HUDEP-2 (cell line): ENCODE measurements at regions not wholly inside any gene's neighbourhood (a gene's known extent, or its start where the extent isn't known, plus 50 kb on each side); places are given as distances from the start of the nearest gene placed in this dataset.
"Not testable (repeated sequence)": the region's sequence is repeated elsewhere in the genome, so short reads cannot be mapped to it uniquely, and the experiment has no call there.

ENCODE experiments used
- DNase-seq, 76 experiments: peaks; one replicate each; lab custom pipeline; 2025; ENCODE audit not compliant: unreplicated experiment in 76 of 76; lab: John Stamatoyannopoulos, UW

DNA sequence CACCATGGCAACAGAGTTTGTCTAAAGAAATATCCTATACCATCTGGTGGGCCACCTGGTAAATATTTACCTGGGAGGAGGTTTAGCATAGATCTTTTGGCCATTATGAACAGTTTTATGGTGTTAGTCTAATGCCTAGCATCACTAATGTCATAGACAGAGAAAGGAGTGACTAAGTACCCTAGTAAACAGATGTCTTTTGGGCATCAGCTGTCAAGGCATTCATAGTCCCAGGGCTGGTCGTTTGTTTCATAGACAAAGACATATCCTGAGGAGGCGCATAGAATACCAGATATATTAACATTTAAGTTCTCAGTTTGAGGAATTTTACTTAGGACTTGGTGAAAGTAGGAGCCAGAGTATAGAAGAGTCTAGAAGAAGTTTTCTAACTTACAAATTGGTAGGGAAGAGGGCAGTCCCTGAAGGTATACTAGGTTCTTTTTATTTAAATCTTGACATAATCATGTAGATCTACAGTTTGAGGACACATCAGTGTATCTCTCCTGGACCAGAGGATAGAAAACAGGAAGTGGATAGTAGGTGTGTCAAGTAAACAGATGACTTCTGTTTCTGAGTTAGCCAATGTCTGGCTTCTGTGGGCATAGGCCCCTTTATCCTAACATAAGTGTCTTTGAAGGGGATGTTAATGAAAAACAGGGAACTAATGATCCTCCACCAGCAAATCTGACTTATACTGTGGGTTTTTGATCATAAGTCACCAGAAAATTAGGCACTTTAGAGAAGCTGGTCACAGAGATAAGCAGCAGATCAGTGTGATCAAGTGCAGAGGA is 105.0 kb upstream of the PRSS3 start:
- DNase-seq, result peak in 1 of 76 experiments; percentile 4

DNA sequence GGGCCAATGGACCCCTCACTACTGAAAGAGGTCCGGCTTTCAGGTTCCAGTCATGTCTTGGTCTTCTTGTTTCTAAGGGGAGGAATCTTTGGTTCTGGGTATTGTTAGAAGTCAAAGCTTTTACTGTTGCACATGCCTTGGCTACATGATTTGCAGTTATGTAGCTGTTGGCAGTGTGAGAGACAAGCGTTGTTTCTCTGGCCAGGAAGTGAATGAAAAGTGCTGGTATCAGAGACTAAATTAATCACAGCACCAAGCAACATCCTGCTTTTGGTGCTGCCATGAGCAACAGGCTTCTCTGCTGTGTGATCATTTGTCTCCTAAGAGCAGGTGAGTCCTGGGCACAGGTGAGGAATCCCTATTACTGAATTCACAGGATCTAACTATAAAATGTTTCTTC is 100.1 kb upstream of the PRSS3 start:
- DNase-seq, result no peak

DNA sequence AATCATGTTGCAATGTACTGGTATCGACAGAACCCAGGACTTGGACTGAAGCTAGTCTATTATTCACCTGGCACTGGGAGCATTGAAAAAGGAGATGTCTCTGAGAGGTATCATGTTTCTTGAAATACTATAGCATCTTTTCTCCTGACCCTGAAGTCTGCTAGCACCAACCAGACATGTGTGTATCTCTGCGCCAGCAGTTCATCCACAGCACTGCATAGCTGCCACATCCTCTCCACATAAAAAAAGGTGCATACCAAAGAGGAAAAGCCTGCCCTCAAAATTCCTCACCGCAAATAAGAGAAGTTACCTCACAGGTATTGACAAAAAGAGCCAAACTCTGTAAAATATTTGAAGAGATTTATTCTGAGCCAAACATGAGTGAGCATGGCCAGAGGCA is 99.5 kb upstream of the PRSS3 start:
- DNase-seq, result no peak

DNA sequence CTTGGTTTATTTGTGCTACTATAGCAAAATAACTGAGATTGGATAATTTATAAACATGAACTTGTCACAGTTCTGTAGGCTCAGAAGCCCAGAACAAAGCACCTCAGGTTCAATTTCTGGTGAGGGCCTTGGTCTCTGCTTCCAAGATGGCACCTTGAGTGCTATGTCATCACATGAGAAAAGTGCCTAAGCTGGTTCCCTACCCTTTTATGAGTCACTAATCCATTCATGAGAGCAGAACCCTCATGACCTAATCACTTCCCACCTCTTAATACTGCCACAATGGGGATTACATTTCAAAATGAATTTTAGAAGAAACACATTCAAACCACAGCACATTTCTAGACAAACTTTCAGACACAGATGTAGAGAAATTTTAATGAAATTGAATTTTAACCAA is 98.2 kb upstream of the PRSS3 start:
- no peak for DNase-seq

DNA sequence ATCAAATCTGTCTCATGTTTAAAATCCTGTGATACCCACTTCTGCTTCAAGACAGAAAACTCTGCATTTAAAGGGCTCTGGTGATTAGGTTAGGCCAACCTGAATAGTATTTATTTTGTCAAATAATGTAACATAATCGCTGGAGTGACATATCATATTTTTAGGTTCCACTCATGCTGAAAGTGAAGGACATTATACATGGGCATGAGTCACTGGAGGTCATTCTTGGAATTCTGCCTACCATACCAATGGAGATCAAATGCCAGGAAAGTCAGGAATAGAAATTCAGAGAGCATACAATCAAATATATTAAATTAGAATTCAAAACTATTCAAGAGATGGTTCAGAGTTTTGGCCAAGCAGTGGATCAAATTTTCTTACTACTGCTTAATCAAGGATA is 97.1 kb upstream of the PRSS3 start:
- DNase-seq, result no peak

DNA sequence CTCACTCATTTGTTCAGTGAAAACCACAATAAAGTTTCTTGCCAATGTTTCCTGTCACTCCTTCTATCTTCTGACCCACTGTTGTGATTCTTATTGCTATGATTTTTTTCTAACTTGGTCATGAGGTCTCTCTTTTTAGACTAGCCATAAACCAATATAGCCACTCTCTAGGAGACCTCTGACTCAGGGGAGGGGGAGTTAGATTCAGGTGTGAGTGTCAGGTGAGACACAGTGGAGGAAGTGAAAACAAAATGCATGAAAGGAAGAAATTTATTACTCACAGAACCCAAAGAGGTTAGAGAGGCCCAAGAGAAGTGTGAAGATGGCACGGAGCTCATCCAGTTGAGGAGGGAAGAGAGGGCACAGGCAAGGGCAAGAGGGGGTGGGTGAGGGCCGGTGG is 94.4 kb upstream of the PRSS3 start:
- not testable (repeated sequence) for DNase-seq

DNA sequence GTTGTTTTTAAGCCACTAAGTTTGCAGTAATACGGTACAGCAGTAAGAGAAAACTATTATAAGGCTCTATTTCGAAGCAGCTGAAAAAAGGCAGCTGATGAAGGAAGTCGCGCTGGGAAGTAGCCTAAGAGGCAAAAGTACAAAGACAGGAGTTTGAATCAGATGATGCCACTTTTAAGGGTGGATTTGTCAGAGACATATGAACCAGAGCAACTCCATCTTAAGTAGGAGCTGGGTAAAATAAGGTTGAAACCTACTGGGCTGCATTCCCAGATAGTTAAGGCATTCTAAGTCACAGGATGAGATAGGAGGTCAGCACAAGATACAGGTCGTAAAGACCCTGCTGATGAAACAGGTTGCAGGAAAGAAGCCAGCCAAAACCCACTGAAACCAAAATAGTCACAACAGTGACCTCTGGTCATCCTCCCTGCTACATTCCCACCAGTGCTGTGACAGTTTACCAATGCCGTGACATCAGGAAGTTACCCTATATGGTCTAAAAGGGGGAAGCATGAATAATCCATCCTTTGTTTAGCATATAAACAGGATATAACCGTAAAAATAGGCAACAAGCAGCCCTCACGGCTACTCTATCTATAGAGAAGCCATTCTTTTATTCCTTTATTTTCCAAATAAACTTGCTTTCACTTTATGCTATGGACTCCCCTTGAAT is 91.8 kb upstream of the PRSS3 start:
- DNase-seq, result no peak

DNA sequence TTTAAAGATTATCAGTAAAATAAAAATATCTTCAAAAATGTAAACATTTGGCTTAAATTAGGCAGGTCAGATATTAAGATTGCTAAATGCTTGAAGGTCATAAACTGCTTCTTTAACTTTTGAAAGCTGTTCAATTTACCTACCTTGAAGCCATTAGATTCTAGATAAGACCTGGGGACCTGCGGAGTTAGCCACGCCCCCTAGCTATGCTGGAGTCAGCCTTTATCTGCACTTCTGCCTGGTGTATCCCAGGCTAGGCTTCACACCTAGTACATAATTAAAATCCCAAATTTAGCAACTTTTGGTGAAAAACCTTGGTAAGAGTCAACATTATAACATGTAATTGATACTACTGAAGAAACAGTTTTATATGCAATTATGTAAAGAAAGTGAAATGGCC is 89.9 kb upstream of the PRSS3 start:
- DNase-seq, result not testable (repeated sequence)

DNA sequence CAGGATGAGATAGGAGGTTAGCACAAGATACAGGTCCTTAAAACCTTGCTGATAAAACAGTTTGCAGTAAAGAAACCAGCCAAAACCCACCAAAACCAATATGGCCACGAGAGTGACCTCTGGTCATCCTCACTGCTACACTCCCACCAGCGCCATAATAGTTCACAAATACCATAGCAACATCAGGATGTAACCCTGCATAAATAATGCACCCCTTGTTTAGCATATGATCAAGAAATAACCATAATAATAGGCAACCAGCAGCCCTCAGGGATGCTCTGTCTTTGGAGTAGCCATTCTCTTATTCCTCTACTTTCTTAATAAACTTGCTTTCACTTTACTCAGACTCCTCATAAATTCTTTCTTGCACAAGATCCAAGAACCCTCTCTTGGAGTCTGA is 86.9 kb upstream of the PRSS3 start:
- DNase-seq, result no peak

DNA sequence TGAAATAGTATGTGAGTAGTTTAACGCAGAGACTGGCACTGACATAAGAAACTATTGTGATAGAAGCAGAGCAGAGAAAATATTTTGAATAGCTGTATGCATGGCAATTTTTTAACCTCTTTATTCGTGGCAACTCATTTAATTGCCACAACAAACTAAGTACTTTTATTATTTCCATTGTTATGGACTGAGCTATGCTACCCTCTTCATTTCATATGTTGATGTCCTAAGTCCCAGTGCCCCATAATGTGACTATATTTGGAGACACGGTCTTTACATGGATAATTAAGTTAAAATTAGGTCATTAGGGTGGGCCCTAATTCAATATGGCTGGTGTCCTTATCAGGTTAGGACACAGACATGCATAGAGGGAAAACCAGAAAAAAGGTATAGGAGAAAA is 86.1 kb upstream of the PRSS3 start:
- no peak for DNase-seq

DNA sequence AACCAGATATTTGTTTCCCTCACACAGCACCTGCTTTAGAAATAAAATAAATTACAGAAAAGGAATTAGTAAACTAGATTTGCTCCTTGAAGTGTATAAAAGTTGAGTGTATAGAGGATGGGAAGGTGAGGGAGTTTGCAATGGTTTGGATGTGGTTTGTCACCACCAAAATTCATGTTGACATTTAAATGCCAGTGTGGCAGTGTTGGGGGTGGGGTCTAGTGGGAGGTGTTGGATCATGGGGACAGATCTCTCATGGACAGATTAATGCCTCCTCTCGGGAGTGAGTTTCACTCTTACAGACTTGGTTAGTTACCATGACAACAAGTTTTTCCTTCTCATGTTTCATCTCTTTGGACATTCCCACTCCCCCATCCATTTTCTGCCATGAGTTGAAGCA is 83.9 kb upstream of the PRSS3 start:
- DNase-seq, result not testable (repeated sequence)

DNA sequence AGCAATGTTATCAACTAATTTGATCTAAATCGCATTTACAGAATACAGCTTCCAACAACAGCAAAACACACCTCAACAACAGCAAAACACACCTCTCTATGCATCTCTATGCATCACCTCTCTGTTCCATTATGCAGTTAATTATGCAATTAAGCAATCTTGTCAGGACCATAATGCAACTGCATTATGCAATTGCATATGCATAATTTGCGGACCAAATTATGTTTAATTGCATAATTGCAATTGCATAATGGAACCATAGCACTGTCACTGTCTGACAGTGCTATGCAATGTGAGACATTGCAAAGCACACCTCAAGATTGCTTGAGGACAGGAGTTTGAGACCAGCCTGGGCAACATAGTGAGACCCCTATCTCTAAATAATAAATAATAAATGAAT is 80.4 kb upstream of the PRSS3 start:
- DNase-seq, result no peak

DNA sequence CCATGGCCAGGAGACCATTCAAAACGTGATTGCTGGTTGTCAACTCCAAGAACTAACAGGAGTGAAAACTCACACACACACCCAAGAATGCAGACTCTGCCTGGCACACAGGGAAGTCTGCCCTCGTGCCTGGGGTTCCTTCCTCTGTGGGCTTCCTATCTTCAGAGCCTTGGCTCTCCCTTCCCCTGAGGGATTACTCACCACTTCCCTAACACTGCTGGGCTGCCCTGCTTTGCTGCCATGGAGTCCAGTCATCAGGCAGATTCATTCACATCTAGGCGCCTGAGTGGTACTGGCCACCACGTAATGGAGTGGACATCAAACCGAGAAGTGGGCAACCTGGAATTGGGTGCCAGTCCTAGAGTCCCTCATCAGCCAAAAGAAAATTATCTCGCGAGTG is 76.4 kb upstream of the PRSS3 start:
- DNase-seq, result no peak

DNA sequence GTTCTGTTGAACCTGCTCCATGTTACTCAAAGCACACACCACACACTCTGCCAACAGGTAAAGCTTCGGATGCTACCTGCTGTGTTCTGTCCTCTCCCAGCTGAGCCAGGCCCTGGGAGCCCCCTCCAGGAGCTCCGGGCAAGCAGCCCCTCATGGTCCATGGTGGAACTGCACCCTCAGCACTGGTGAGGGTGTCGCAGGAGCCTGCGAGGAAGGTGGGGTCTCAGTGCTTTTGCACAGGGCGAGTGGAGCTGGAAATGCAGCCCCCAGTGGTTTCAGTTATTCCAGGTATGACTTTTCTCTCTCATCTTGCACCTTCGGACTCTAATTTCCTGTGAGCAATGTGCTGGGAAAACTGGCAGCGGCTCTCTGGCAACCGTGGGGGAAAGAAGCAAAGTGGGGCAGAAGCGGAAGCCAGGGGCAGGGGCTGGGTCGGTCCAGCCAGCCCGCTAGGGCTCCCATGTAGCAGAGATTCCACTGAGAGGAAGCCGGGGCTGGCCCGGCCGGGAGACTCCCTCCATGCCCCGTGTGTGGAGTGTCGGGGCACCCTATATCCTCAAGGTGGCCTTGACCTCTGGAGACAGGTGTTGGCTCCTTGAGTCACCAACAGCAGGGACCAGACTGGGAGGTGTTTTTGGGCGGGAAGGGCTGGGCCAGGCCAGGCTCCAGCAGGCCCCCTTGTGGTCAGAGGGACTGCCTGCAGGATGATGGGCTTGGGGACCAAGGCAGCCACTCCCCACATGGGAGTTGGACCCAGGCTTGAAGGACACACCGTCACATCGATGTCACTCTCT is 75.6 kb upstream of the PRSS3 start:
- peak in 39 of 76 experiments; percentile 2 to 42 (median 19) for DNase-seq

DNA sequence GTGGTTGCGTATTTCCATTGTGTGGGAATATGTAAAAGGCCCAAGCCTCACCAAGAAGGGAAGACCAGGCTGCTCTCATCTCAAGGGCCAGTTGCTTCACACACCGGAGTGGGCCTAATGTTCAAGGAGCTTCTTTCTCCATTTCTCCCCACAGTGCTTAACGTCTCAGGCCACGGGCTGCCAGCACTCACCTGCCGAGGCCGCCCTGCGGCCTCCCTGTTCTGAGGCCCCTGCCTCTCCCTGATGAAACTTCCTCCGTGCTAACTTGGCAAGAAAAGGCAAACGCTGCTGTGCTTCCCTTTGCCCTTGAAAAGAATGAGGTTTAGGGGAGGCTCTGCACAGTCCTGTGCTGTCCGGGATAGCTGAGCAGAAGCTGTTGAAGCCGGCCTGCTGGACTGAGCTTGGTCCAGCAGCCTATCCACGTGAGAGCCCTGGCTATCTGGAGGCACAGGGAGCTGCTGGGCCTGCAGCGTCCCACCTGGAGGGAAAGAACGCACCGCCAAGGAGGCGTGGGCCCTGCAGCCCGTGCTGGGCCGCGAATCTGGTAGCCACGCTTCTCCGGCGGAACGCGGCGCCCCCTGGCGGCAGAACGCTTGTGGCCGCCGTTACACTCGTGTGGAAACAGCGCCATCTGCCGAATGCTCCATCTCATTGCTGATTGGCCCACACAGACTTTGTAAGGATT is 73.5 kb upstream of the PRSS3 start:
- DNase-seq, result peak in 71 of 76 experiments; percentile 3 to 86 (median 68)

DNA sequence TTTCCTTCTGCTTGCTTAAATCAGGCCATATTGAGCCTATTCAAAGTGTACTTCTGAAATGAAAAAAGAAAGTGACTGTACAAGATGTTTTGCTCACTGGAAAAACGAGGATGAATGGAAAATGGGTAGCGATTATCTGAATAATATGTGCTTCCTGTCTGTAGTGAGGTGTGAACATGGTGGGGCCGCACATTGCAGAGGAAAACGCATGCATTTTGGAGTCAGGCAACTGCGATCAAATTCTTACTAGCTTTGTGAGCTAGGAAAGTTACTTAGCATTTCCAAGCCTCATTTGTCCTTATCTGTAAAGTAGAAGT is 73.0 kb upstream of the PRSS3 start:
- DNase-seq, result no peak

DNA sequence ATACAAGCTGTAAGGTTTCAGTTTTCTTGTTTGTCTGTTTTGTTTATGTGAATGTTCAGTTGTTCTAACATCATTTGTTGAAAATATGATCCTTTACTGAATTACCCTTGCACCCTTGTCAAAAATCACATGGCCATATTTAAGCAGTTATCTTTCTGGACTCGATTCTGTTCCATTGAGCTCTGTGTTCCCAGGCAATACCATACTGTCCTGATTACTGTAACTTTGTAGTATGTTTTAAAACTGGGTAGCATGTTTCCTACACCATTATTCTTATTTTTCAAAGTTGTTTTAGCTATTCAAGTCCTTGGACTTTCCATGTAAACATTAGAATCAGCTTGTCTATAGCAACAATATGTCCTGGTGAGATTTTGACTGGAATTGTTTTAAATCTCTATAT is 66.7 kb upstream of the PRSS3 start:
- no peak for DNase-seq

DNA sequence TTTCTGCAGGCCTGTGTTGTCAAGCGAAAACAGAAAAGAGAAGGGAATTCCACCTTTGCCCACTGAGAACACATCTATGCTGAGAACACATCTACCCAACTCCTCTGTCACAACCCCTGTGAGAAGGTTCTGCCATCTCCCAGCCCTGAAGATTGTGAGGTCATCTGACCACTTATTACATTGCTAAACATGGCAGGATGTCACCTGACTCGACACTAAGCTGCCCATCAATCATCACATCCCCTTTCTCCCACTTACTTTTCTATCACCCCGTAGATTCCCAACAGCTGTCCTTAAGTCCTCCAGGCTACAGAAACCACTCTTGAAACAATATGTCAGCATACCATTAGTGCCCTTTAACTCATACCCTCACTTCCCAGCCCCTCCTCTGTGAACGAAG is 64.2 kb upstream of the PRSS3 start:
- DNase-seq, result no peak

DNA sequence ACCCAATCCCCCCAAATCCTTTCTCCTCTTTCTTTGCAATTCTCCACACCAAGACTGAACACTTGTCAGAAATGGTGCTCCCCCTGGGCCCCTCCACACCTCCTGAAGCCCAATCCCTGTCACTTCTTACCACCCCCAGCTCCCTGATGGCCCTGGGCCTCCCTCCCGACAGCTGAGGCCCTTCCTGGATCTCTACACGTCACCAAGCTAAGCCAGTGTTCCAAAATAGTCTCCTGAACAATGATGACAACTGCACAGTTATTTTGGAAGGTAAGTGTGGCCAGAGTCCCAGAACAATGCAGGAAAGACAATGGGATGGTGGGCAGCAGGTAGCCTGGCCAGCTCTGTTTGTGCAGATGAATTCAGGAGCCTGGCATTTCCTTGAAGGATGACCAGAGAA is 63.7 kb upstream of the PRSS3 start:
- DNase-seq, result no peak

DNA sequence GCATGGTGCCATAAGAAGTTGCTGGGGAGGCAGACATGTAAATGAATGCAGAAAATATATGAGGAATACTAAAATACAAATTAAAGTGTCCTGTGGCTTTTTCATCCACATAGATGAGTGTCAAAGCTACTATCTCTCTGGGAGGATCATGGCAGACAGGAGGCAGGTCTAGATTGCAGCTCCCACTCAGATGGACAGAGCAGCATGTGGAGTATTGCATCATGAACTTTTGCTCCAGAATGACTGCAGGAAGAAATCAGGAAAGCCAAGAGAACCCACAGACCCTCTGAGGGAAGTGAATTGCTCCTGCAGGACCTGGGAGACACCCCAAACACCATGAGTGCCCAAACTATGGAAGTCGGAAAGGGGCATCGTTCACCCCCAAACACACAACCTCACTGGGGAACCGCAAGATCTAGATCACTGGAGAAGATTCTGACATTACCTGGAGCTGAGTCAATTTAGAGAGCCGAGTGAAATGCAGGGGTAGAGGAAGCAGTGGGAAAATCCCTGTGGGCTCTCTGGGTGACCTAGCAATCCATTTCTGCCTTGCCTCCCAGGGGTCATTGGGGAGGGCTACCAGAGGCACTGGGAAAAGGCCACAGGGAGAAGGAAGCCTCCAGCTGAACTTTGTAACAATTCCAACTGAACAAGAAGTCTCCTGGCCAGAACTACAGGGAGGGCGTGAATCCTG is 61.0 kb upstream of the PRSS3 start:
- DNase-seq, result not testable (repeated sequence)
